ENCODE measurements at regions not wholly inside any gene's neighbourhood (a gene's known extent, or its start where the extent isn't known, plus 50 kb on each side); places are given as distances from the start of the nearest gene placed in this dataset.

DNA sequence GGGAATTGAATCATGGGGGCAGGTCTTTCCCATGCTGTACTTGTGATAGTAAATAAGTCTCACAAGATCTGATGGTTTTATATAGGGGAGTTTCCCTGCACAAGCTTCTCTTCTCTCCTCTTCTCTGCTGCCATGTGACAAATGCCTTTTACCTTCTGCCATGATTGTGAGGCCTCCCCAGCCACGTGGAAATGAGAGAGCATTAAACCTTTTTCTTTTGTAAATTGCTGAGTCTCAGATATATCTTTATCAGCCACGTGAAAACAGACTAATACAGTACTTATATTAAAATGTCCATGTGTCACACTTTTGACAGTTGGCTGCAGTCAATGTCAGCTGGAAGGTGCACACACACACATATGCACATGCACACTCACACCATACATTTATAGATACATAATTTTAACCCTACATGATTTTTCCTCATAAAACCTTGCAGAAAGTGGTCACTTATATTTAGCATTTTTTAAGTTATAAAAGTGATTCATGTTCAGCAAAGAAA lies 128.9 kb downstream of the OTOR start:
- Histone ChIP-seq H3K27ac (ENCODE audit: low read depth in 1 of 2, low read length in 2 of 2) (no peak overlapping the region), H3K9me3 (replicated peaks in 1 of 2; ENCODE audit: control insufficient read depth in 1 of 2, insufficient read depth in 1 of 2, low read length in 2 of 2) (no peaks in the 10 kb centered on the region), H4K20me1 (ENCODE audit: insufficient read depth, low read length) (no peaks in the 10 kb centered on the region), H3K4me1 (ENCODE audit: control insufficient read depth in 1 of 2, insufficient read depth in 2 of 2, low read length in 2 of 2) (no peaks in the 10 kb centered on the region), H3K27me3 (ENCODE audit: control insufficient read depth in 2 of 2, insufficient read depth in 2 of 2, low read length in 2 of 2) (no peaks in the 10 kb centered on the region), H3K36me3 (replicated peaks in 1 of 2; ENCODE audit: control insufficient read depth in 1 of 2, insufficient read depth in 2 of 2, low read length in 2 of 2) (no peaks in the 10 kb centered on the region), H3K4me2 (replicated peaks; ENCODE audit: extremely low read depth, low read length, poor library complexity, severe bottlenecking) (no peak overlapping the region), H3K9ac (ENCODE audit: insufficient read depth, low read length, poor library complexity, severe bottlenecking) (no peak overlapping the region), H2AFZ (ENCODE audit: insufficient read depth, low read depth, low read length, poor library complexity, severe bottlenecking) (no peak overlapping the region), H3K79me2 (ENCODE audit: insufficient read depth, low read length) (no peaks in the 10 kb centered on the region), H3K4me3 (replicated peaks in 1 of 3; ENCODE audit: low read depth in 2 of 3, low read length in 3 of 3) (no peak overlapping the region)
- Mint-ChIP-seq H3K27ac (no peak overlapping the region), H3K4me3 (no peak overlapping the region), H3K36me3 (no peaks in the 10 kb centered on the region), H3K9me3 (peaks cover 0 to 7% (median 2%) of the 10 kb centered on the region in 7 donors), H3K27me3 (ENCODE audit: low read depth in 3 of 3) (peaks cover 0 to 2% (median 2%) of the 10 kb centered on the region in 3 donors), H3K4me1 (no peaks in the 10 kb centered on the region)
- TF ChIP-seq CTCF (IDR thresholded peaks at IDR 0.05): no peak
- 75% methylated on average over 1 of the region's 2 CpGs for WGBS (ENCODE audit: insufficient coverage)
- no peak for DNase-seq
- intact Hi-C loops (cut with micrococcal nuclease): no loop called here

DNA sequence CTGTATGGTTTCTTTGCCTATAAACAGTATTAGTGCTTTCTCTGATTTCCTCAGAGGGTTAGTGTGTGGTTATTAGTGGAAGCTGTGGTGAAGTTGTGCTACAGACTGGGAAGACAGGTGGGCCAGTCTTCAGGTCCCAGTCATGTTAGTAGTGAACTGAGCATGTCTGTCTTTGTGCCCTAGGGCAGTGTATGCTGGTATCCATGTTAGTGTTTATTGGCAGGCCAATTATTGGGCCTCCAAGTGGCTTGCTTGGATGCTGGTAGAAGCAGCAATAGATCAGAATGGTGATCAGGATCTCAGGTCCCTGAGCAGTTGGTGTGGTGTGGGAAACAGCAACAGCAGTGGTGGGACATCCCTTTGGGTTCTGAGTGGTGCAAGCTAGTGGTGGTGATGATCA lies 137.6 kb downstream of the OTOR start:
- Histone ChIP-seq H3K4me1 (ENCODE audit: control insufficient read depth in 1 of 2, insufficient read depth in 2 of 2, low read length in 2 of 2) (no peaks in the 10 kb centered on the region), H3K4me3 (replicated peaks in 1 of 3; ENCODE audit: low read depth in 2 of 3, low read length in 3 of 3) (no peak overlapping the region), H3K36me3 (replicated peaks in 1 of 2; ENCODE audit: control insufficient read depth in 1 of 2, insufficient read depth in 2 of 2, low read length in 2 of 2) (no peaks in the 10 kb centered on the region), H4K20me1 (ENCODE audit: insufficient read depth, low read length) (no peaks in the 10 kb centered on the region), H2AFZ (ENCODE audit: insufficient read depth, low read depth, low read length, poor library complexity, severe bottlenecking) (no peak overlapping the region), H3K27ac (ENCODE audit: low read depth in 1 of 2, low read length in 2 of 2) (no peak overlapping the region), H3K9me3 (replicated peaks in 1 of 2; ENCODE audit: control insufficient read depth in 1 of 2, insufficient read depth in 1 of 2, low read length in 2 of 2) (peaks cover 10 to 14% of the 10 kb centered on the region in 2 donors), H3K9ac (ENCODE audit: insufficient read depth, low read length, poor library complexity, severe bottlenecking) (no peak overlapping the region), H3K4me2 (replicated peaks; ENCODE audit: extremely low read depth, low read length, poor library complexity, severe bottlenecking) (no peak overlapping the region), H3K27me3 (ENCODE audit: control insufficient read depth in 2 of 2, insufficient read depth in 2 of 2, low read length in 2 of 2) (no peaks in the 10 kb centered on the region), H3K79me2 (ENCODE audit: insufficient read depth, low read length) (no peaks in the 10 kb centered on the region)
- no peaks in the 10 kb centered on the region for H3K36me3 Mint-ChIP-seq
- no peak overlapping the region for H3K4me3 Mint-ChIP-seq
- intact Hi-C loops (cut with micrococcal nuclease): no loop called here
- no peak for TF ChIP-seq CTCF (IDR thresholded peaks at IDR 0.05)
- no peak for DNase-seq
- H3K9me3 Mint-ChIP-seq: peaks cover under 1 to 18% (median 8%) of the 10 kb centered on the region in 7 donors
- H3K27ac Mint-ChIP-seq: no peak overlapping the region
- no peaks in the 10 kb centered on the region for H3K4me1 Mint-ChIP-seq
- peaks cover 0 to 3% (median 2%) of the 10 kb centered on the region in 3 donors for H3K27me3 Mint-ChIP-seq (ENCODE audit: low read depth in 3 of 3)

Measured in CD14-positive monocyte (primary cell).